UCSD-AML1 (cell line): ENCODE measurements at regions not wholly inside any gene's neighbourhood (a gene's known extent, or its start where the extent isn't known, plus 50 kb on each side); places are given as distances from the start of the nearest gene placed in this dataset.

Experiments
- DNase-seq: peaks from one replicate; lab custom pipeline; 2025; ENCODE audit not compliant: unreplicated experiment; lab: John Stamatoyannopoulos, UW

GRCh38 chr22:48287031-48287430 is 1524.6 kb downstream of the TBC1D22A start:
- DNase-seq, result no peak

DNA sequence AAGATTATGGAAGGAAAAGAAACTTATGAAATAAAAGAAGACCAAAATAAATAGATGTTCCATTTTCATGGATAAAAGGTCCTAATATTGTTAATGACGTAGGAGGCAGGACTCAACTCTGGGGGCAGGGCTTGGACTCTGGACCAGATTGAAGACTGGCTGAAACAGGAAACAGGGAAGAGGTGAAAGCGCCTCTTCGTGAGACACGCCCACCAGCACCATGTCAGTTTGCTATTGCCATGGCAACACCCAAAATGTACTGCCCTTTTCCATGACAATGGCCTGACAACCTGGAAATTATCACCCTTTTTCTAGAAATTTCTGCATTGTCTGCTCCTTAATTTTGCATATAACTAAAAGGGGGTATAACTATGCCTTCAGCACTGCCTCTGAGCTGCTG is 1522.2 kb downstream of the TBC1D22A start:
- DNase-seq, result no peak

- DNase-seq, result no peak
Measured at GRCh38 chr22:48282804-48283203, 1520.4 kb downstream of the TBC1D22A start.

- DNase-seq, result no peak
Measured at GRCh38 chr22:48279461-48279756, 1517.0 kb downstream of the TBC1D22A start.

DNA sequence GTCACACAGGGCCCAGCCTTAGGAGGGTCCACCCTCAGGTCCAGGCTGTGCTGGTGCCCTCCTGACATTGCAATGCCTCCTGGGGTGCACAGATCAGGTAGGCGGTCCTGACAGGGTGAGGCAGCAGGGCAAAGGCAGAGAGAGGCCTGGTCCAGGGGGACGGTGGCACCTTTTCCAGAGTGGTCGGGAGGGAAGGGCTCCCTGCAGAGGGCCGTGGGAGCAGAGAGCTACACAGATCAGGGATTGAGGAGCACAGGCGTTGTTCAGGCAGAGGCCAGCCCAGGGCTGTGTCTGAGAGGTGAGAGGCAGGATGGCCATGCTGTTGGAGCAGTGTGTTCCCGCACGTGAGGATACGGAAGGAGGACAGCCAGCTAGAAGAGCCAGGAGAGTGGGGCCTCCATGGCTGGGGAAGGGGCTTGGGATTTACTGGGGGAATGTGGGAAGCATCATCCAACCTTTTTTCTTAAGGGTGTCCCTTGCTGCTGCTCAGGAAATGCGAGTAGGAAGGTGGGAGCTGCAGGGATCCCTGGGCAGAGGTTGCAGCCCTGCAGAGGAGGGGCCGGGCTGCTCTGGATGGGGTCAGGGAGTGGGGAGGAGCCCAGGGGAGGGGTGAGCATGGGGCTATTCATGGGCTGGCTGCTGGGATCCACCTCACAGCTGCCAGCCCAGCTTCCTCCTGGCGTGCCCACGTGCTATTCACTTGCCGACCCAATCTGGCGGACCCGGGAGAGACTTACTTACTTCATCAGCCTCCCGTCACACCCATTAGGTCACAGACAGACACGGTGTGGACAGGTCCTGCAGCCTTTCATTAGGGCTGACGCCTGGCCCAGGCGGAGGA is 1516.4 kb downstream of the TBC1D22A start:
- DNase-seq, result no peak

- DNase-seq, result no peak
Measured at GRCh38 chr22:48277868-48278581, 1515.6 kb downstream of the TBC1D22A start.

DNA sequence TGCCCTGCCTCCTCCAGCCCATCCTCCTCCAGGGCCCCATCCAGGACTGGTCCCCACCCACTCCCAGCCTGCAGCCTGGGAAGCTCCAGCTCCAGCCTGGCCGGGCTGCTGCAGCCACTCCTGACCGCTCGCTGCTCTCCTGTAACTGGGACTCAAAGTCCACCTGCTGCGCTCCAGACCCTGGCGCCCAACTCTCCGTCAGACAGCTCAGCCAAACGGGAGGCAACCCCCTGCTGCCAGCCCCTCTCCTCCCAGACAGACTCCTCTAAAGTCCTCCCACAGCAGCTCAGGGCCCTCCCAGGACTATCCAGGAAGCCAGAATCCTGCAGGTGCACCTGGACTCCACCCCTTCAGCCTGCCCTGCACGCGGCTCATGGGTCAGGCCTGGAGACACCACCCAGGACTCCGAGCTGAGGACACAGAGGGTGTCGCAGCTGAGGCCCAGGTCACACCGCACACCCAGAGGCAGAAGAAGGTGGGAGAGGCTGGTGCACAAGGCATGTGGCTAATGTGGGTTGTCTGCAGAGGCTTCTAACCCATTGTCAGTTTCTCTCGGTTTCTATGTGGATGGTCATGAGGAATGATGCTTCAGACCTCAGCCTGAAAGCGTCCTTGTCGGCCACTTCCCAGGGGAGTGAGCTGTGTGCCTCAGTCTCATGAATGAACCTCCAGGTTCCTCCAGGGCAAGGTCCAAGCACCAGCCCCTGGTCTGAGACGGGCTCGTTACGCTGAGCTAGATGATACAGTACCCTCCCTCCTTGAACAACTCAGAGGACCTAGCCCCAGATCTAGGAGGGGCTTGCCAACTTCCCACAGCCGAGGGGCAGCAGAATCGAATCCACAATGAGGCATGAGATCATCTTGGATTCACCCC is 1514.8 kb downstream of the TBC1D22A start:
- no peak for DNase-seq

DNA sequence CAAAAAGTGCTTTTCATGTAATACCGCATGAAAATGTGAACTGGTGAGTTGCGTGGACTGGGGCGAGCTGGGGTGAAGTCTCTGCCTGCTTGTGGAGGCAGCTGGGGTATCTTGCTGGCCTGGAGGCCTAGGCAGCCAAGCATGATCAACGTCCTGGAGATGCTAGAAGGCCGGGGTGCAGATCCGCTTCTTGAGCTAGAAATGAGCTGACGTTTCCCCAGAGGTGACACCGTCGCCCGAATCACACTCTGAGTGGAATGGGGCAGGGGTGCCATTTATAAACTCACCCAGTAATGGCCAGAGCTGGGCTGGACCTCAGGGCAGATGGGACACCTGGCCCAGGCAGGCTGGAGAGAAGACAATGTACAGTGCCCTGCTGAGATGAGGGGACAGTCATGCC is 1513.0 kb downstream of the TBC1D22A start:
- no peak for DNase-seq

GRCh38 chr22:48270731-48271130 is 1508.3 kb downstream of the TBC1D22A start:
- DNase-seq, result no peak

- no peak for DNase-seq
Measured at GRCh38 chr22:48268771-48269552, 1506.5 kb downstream of the TBC1D22A start.

DNA sequence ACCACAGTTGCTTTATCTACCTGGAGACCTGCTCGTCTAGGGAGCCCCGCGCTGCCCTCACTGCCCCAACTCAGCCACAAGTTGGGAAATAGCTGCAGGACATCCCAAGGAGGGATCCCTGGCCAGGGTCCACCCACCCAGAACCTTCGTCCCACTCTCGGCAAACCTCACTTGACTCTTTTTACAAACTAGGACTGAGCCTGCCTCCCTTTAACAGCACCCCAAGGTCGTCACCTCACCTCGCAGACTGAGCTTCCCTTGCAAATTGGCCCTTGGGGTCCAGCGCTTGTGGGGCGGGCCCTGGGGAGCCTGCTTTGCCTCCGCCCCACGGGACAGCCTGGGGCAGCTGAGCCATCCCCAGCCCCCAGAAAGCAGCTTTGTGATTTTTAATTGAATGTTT is 1505.8 kb downstream of the TBC1D22A start:
- no peak for DNase-seq

DNA sequence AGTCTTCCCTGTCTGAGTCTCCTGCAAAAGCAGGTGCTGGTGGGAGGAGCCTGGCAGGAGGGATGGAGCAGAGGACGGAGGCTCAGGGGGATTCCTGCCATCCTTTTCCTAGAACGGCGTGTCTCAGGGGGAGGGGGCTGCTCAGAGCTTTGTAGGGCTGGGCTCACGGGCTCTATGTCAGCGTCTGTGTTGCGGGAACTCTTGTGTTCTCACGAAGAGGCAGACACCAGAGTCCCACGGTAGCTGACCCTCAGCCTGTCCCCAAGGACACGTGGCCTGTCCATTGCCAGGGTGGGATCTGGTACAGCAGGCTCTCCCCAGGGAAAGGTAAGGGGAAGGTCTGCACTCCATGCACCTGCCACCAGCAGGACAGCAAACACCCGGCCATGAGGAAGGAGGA is 1505.2 kb downstream of the TBC1D22A start:
- DNase-seq, result no peak

DNA sequence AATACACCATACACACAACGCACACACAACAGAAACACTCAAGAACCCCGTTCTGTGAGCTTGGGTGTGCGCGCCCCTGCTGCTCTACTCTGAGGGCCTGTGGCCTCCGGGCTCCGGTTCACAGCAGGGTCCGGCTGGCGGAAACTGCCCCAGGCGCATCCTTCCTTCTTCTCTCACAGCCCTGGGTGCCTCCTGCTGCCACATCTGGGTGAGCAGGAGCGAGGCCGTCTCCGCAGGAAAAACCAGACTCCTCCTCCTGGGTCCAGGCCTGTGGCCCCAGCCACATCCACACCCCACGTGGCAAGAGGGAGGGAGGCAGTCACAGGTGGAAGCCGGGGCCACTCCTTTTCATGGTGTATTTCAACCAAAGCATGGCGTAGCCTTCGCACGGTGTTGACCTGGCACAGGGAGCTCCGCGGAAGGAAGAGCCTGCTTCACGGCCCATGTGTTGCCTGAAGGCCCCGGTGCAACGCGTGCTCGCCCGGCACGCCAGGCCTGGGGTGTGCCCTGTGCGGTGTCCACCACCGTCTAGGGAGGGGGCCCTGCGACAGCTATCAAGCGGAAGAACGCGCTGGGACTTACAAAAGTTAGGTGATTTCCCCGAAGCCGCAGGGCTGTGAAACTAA is 1502.7 kb downstream of the TBC1D22A start:
- DNase-seq, result no peak

DNA sequence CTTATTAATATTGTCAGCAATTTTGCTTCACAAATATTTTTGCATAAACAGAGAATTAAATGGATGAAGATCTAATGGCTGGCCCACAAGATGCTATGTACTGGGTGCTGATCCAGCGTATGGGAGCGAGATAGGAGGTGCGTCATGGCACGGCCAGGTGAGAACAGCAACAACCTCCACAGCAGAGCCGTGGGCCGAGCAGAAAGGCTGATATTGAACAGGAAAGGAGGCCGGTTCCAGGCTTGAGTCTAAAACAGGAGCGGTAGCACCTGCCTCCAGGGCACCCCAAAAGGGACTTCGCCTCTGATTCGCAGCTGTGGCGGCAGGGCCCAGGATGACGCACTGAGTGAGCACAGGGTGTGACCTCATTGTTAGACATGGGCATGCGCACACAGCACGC is 1502.1 kb downstream of the TBC1D22A start:
- DNase-seq, result no peak

GRCh38 chr22:48263791-48264351 is 1501.4 kb downstream of the TBC1D22A start:
- DNase-seq, result no peak

DNA sequence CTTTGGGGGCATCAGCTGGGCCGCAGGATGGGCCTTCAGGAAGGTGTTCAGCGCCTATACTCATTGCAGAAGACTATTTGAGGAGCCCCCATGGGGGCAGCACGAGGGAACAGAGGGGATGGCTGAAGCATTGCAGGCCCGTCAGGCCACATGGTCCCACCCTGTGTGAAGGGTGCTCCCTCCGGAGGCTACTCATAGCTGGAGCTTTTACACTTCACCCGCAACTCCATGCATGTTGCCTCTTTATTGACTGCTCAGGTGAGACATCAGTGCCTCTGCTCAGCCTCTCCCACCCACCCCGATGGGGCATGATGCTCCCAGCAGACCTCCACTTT is 1500.9 kb downstream of the TBC1D22A start:
- no peak for DNase-seq

DNA sequence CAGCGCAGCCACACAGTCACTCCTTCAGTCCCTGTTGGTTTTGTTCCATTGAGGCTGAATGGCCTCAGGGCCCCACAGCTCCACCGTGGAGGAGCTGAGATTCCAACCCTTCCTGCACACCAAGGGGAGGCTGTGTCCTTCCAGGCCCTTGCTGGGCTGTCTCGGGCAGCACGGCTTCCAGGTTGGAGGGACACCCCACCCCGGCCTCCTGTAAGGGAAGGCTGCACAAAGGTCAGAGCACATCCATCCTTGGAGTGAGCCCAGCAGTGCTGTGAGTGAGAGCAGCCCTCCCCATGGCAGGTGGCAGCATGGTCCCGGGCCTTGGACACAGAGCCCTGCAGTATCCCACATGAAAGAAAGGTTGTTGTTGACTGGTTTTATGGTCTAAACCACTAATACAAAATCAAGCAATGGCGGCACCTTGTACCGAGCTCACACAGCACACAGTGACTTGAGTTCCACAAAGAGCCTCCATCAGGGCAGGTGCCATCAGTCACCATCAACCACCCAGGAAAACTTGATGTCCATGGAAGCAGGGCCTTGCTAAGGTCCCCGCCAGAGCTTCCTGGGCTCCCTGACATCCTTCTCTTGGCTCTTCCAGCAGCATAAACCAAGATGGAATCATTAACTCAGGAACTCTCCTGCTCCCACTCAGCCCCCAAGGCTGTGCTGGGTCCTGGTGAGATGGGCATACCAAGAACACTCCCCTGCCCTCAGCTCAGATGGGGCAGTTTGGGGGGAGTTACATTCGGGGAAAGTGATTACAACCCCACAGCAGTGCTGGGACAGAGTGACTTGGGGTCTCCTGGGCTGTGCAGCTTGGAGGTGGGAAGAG is 1500.4 kb downstream of the TBC1D22A start:
- no peak for DNase-seq

DNA sequence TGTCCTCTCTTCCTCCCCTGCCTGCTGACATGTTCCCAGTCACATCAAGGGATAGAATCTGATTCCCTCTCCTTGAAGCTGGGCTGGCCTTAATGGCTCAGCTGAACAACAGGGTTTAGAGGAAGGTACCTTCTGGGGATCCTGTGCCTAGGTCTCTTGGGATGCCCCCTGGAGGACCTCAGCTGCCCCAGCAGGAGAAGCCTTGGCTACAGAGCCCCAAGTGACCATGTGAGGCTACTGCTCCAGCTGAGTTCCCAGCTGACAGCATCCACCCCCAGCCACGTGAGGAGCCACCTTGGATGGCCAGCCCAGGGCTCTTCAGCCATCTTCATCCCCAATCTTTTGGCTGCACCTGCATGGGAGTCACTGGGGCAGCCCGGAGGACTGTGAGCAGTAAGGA is 1499.3 kb downstream of the TBC1D22A start:
- peak; percentile 34 for DNase-seq

GRCh38 chr22:48261048-48261621 is 1498.7 kb downstream of the TBC1D22A start:
- DNase-seq, result no peak
